Brain microvascular endothelial cell (primary cell): ENCODE measurements at regions not wholly inside any gene's neighbourhood (a gene's known extent, or its start where the extent isn't known, plus 50 kb on each side); places are given as distances from the start of the nearest gene placed in this dataset.

Experiments used
- DNase-seq: peaks from one replicate; pipeline ENCODE4 v3.0.0-alpha.2; 2020
- H3K27ac ChIP-seq: fragments of 250-450 bp; sonication (Bioruptor Pico); 2 replicates; pipeline ENCODE4 v1.5.1; 2020; ENCODE audit warnings: mild to moderate bottlenecking, moderate library complexity
- H3K27me3 ChIP-seq: fragments of 250-450 bp; sonication (Bioruptor Pico); replicated peaks from 2 replicates; pipeline ENCODE4 v1.5.1; 2020; ENCODE audit warnings: mild to moderate bottlenecking
- H3K36me3 ChIP-seq: fragments of 250-450 bp; sonication (Bioruptor Pico); replicated peaks from 2 replicates; pipeline ENCODE4 v1.5.1; 2020; ENCODE audit warnings: mild to moderate bottlenecking
- H3K4me3 ChIP-seq: 2 replicates; pipeline ENCODE4 v1.5.1; 2011; ENCODE audit warnings: low read depth, mild to moderate bottlenecking, control low read depth, low read length, moderate library complexity
- in situ Hi-C: cut with HindIII; loops from 2 replicates; pipeline ENCODE4 v1.10.0; 2017; ENCODE audit warnings: low sequenced_read_pairs, low pct_ligation_motif_present
- TF ChIP-seq, protein P1 (sequence below): IDR thresholded peaks from 2 replicates; pipeline ENCODE4 v1.5.1; 2011; ENCODE audit warnings: low read depth, mild to moderate bottlenecking, moderate library complexity, low read length, control low read depth, inconsistent platforms; ENCODE audit errors: missing control alignments

DNA sequence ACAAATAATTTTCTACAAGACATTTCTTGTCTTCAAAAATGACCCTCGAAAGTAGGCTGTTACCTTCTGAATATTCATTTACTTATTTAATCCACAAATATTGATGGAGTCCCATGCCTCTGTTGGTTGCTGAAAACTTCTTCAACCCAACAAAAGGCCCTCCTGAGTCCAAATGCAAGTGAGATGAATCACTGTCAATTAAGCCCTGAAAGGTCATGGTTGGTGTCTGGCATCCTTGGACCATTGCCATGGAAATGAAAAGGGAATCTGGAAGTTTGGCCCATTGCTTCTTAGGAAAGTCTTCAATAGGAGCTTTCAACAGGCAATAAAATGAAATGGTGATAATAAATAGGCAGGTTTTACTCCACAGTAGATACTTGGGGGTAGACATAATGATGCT, 364.7 kb upstream of the DYNLRB2 start:
- no peaks in the 10 kb centered on the region for H3K27me3 ChIP-seq
- DNase-seq: no peak
- no peaks in the 10 kb centered on the region for H3K36me3 ChIP-seq
- TF ChIP-seq, protein P1, sequence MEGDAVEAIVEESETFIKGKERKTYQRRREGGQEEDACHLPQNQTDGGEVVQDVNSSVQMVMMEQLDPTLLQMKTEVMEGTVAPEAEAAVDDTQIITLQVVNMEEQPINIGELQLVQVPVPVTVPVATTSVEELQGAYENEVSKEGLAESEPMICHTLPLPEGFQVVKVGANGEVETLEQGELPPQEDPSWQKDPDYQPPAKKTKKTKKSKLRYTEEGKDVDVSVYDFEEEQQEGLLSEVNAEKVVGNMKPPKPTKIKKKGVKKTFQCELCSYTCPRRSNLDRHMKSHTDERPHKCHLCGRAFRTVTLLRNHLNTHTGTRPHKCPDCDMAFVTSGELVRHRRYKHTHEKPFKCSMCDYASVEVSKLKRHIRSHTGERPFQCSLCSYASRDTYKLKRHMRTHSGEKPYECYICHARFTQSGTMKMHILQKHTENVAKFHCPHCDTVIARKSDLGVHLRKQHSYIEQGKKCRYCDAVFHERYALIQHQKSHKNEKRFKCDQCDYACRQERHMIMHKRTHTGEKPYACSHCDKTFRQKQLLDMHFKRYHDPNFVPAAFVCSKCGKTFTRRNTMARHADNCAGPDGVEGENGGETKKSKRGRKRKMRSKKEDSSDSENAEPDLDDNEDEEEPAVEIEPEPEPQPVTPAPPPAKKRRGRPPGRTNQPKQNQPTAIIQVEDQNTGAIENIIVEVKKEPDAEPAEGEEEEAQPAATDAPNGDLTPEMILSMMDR: no peak
- in situ Hi-C loops: no loop called here
- no peak overlapping the region for H3K27ac ChIP-seq
- no peak overlapping the region for H3K4me3 ChIP-seq

DNA sequence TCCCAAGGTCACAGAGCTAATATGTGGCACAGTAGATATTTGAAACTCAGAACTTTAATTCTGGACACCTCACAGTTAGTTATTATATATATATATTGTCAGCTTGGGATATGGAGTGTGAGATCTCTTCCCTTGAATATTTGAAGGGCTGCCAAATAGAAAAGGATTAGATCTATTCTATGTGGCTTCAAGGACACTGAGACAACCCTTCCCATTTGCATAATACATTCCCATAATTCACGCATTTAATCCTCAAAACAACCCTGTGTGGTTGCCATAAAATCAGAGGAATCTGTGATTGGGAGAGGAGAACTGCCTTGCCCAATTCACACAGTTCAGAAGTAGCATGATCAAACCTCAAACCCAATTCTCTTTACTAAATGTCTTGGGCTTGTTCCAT, 365.8 kb upstream of the DYNLRB2 start:
- no peak for DNase-seq
- in situ Hi-C loops: no loop called here
- TF ChIP-seq, protein P1: no peak
- no peaks in the 10 kb centered on the region for H3K36me3 ChIP-seq
- H3K4me3 ChIP-seq: no peak overlapping the region
- no peaks in the 10 kb centered on the region for H3K27me3 ChIP-seq
- no peak overlapping the region for H3K27ac ChIP-seq

DNA sequence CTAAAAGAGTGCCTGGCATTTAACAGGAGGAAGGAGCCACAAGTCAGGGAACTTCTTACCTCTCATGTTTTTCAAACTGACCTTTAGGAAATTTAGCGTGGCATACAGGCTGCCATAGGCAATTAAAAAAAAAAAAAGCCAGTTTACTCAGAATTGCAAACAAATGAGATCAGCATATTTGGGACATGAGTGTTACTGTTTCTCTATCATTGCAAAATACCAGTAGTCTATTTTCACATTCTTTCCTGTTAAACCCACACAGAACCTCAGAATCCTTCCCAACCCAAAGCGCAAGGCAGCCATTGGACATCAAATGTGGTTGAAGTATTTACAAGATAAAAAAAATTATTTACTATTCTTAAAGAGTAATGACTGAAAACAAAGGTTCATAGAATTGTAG, 366.4 kb upstream of the DYNLRB2 start:
- TF ChIP-seq, protein P1: no peak
- DNase-seq: peak; percentile 53
- no peak overlapping the region for H3K4me3 ChIP-seq
- peak overlapping the region; percentile 30 for H3K27ac ChIP-seq
- H3K36me3 ChIP-seq: no peaks in the 10 kb centered on the region
- no peaks in the 10 kb centered on the region for H3K27me3 ChIP-seq
- in situ Hi-C loops: no loop called here

DNA sequence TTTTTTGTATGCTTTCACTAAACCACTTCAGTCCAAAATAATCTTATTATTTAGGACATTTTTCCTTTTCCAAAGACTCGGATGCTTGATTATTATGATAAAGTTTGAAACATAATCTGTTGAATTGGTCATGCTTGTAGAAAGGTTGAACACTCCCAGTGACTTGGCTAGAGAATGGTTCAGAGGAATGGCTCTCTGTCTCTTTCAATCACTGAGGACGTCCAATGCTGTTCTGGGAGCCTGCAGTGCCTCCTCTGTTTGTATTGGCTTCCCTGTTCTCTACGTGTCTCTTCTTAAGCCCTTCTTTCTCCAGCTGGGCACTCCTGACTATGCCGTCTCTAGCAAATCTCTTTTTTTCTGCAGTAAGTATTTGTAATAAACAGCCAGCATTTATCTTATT, 369.0 kb upstream of the DYNLRB2 start:
- TF ChIP-seq, protein P1: no peak
- no peaks in the 10 kb centered on the region for H3K27me3 ChIP-seq
- no peak for DNase-seq
- H3K4me3 ChIP-seq: no peak overlapping the region
- in situ Hi-C loops: no loop called here
- no peak overlapping the region for H3K27ac ChIP-seq
- H3K36me3 ChIP-seq: no peaks in the 10 kb centered on the region

DNA sequence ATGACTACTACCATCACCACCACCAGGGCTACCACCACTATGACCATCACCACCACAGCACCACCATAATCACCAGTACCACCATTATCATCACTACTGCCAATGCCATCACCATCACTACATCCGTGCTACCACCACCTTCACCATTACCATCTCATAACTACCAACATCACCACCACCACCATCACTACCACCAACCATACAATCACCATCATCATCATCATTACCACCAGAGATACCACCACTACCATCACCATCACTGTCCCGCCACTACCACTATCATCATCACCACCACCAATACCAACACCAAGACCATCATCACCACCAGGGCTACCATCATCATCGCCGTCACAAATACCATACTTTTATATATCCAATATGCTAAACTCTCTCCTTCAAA, 369.6 kb upstream of the DYNLRB2 start:
- DNase-seq: no peak
- no peaks in the 10 kb centered on the region for H3K27me3 ChIP-seq
- in situ Hi-C loops: no loop called here
- TF ChIP-seq, protein P1: no peak
- H3K4me3 ChIP-seq: no peak overlapping the region
- H3K27ac ChIP-seq: no peak overlapping the region
- no peaks in the 10 kb centered on the region for H3K36me3 ChIP-seq

DNA sequence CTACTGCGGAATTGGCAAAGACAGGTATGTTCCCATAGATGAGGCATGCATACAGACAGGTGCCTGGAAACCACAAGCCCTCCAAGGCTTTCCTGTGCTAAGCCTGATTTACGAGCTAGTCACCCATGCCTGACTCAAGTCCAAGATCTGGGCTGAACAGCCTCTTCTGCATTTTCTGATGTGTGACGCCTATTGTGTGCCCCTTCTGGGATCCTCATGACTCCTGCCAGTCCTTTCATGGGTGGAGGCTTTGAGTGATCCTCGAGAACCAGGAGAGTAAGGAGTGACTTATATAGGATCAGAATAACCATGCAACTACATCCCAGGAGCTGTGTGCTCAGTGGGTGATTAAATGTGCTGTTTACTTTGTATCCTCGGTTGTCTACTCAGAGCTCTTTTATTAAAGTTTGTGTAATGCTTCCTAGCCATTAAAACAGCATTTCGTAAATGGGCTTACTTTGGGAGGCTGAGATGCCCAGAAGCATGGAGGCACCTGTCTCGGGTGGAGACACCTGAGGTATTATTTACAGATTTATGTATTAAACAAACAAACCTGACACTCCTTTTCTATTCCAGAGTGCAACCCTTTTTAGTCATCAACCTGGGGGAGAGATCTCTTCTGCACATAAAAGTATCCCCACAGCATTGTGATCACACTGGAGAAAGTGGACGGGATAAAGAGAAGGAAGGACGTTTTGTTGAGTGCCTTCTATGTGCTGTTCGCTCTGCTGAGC, 373.0 kb upstream of the DYNLRB2 start:
- H3K36me3 ChIP-seq: no peaks in the 10 kb centered on the region
- H3K27ac ChIP-seq: no peak overlapping the region
- in situ Hi-C loops: no loop called here
- no peak for DNase-seq
- H3K4me3 ChIP-seq: no peak overlapping the region
- no peaks in the 10 kb centered on the region for H3K27me3 ChIP-seq
- TF ChIP-seq, protein P1: no peak
